Activated CD4-positive, alpha-beta T cell treated with anti-CD3 and anti-CD28 coated beads, Interleukin-2, amount 50 U/mL, for 48 hours (primary cell): ENCODE measurements at regions not wholly inside any gene's neighbourhood (a gene's known extent, or its start where the extent isn't known, plus 50 kb on each side); places are given as distances from the start of the nearest gene placed in this dataset.

Experiments
- DNase-seq, 2 experiments: peaks; one replicate each; pipeline ENCODE4 v3.0.0-alpha.2; 2020

GRCh38 chr2:117085737-117086136 is 728.8 kb upstream of the DDX18 start:
- DNase-seq: no peak

GRCh38 chr2:117086174-117086942 is 728.1 kb upstream of the DDX18 start:
- no peak for DNase-seq

GRCh38 chr2:117086943-117087250 is 727.6 kb upstream of the DDX18 start:
- no peak for DNase-seq

- no peak for DNase-seq
Measured at GRCh38 chr2:117087535-117088291, 726.8 kb upstream of the DDX18 start.

- DNase-seq: no peak
Measured at GRCh38 chr2:117091041-117091837, 723.3 kb upstream of the DDX18 start.

- DNase-seq: no peak
Measured at GRCh38 chr2:117101613-117102012, 712.9 kb upstream of the DDX18 start.

- DNase-seq: no peak
Measured at GRCh38 chr2:117108741-117109267, 705.7 kb upstream of the DDX18 start.

- DNase-seq: no peak
Measured at GRCh38 chr2:117118994-117119393, 695.5 kb upstream of the DDX18 start.

- DNase-seq: no peak
Measured at GRCh38 chr2:117123362-117123761, 691.1 kb upstream of the DDX18 start.

- DNase-seq: no peak
Measured at GRCh38 chr2:117126656-117127055, 687.8 kb upstream of the DDX18 start.

- DNase-seq: no peak
Measured at GRCh38 chr2:117127680-117128079, 686.8 kb upstream of the DDX18 start.

- DNase-seq: no peak
Measured at GRCh38 chr2:117128461-117128860, 686.0 kb upstream of the DDX18 start.

GRCh38 chr2:117137371-117137770 is 677.1 kb upstream of the DDX18 start:
- no peak for DNase-seq

- DNase-seq: no peak
Measured at GRCh38 chr2:117169036-117169765, 645.3 kb upstream of the DDX18 start.

- DNase-seq: no peak
Measured at GRCh38 chr2:117170897-117171296, 643.6 kb upstream of the DDX18 start.

GRCh38 chr2:117179405-117179804 is 635.1 kb upstream of the DDX18 start:
- DNase-seq: no peak

- DNase-seq: no peak
Measured at GRCh38 chr2:117190856-117191559, 623.5 kb upstream of the DDX18 start.

- DNase-seq: no peak
Measured at GRCh38 chr2:117195381-117195780, 619.1 kb upstream of the DDX18 start.

- DNase-seq: no peak
Measured at GRCh38 chr2:117199511-117199910, 615.0 kb upstream of the DDX18 start.

GRCh38 chr2:117212562-117212961 is 601.9 kb upstream of the DDX18 start:
- DNase-seq: no peak

- DNase-seq: no peak
Measured at GRCh38 chr2:117217145-117217544, 597.3 kb upstream of the DDX18 start.

- DNase-seq: no peak
Measured at GRCh38 chr2:117222809-117223208, 591.7 kb upstream of the DDX18 start.
